Lower lobe of right lung (tissue), 2 donors: ENCODE measurements at regions not wholly inside any gene's neighbourhood (a gene's known extent, or its start where the extent isn't known, plus 50 kb on each side); places are given as distances from the start of the nearest gene placed in this dataset.
"Not testable (repeated sequence)": the region's sequence is repeated elsewhere in the genome, so short reads cannot be mapped to it uniquely, and the experiment has no call there.

Experiments used
- ATAC-seq, 2 donors: fragments of 200-7000 bp; cut with Tn5 transposase; one replicate each; pipeline ENCODE4 v1.9.1; 2020 to 2022; ENCODE audit warnings: mild to moderate bottlenecking in 2 of 2, moderate library complexity in 2 of 2
- DNase-seq: peaks from one replicate; pipeline ENCODE4 v3.0.0-alpha.2; 2020
- H3K27ac ChIP-seq: fragments of 200-600 bp; one replicate; pipeline ENCODE4 v1.8.0; 2022
- H3K27me3 ChIP-seq: fragments of 200-600 bp; one replicate; pipeline ENCODE4 v1.8.0; 2022; ENCODE audit warnings: low read depth
- H3K36me3 ChIP-seq: fragments of 200-600 bp; one replicate; pipeline ENCODE4 v1.8.0; 2022; ENCODE audit warnings: mild to moderate bottlenecking
- H3K4me1 ChIP-seq: fragments of 200-600 bp; one replicate; pipeline ENCODE4 v1.8.0; 2022
- H3K4me3 ChIP-seq: fragments of 200-600 bp; one replicate; pipeline ENCODE4 v1.8.0; 2022; ENCODE audit warnings: mild to moderate bottlenecking
- H3K9me3 ChIP-seq: fragments of 200-600 bp; one replicate; pipeline ENCODE4 v1.8.0; 2022
- CTCF ChIP-seq: fragments of 200-600 bp; IDR thresholded peaks from one replicate; pipeline ENCODE4 v1.8.0; 2022; ENCODE audit warnings: antibody characterized with exemption, mild to moderate bottlenecking
- intact Hi-C: fragments of 100-400 bp; cut with DNase I; formaldehyde crosslinking; loops from one replicate; pipeline ENCODE4 v1.11.0; 2022
- donor health status: DM: no; HTN: yes; CAD: no; lungs with severe emphysema.

- H3K9me3 ChIP-seq, H3K36me3 ChIP-seq, H3K4me1 ChIP-seq, H3K27me3 ChIP-seq, H3K4me3 ChIP-seq, DNase-seq, intact Hi-C loops: not testable (repeated sequence)
- peak overlapping the region; percentile 36 for H3K27ac ChIP-seq
- peak; percentile 67 for ATAC-seq
These were observed 205.1 kb downstream of the NPIPB11 start for GRCh38 chr16:29201296-29202024.

- ATAC-seq, intact Hi-C loops: not testable (repeated sequence)
These were observed 205.8 kb downstream of the NPIPB11 start for GRCh38 chr16:29200681-29201080.

GRCh38 chr16:29200135-29200601, 206.3 kb downstream of the NPIPB11 start:
- H3K4me3 ChIP-seq, intact Hi-C loops: not testable (repeated sequence)
- peak in 1 of 2 donors; percentile 34 for ATAC-seq

More at GRCh38 chr16:29200681-29201080, 205.8 kb downstream of the NPIPB11 start:
- not testable (repeated sequence) for H3K27ac ChIP-seq, H3K4me1 ChIP-seq, H3K4me3 ChIP-seq, H3K36me3 ChIP-seq, DNase-seq, H3K27me3 ChIP-seq, H3K9me3 ChIP-seq

GRCh38 chr16:29199626-29200025, 206.9 kb downstream of the NPIPB11 start:
- H3K9me3 ChIP-seq, intact Hi-C loops, H3K36me3 ChIP-seq, H3K4me3 ChIP-seq, DNase-seq, H3K27me3 ChIP-seq, H3K4me1 ChIP-seq: not testable (repeated sequence)
- ATAC-seq, result peak; percentile 13 to 28
- peak overlapping the region; percentile 46 for H3K27ac ChIP-seq

More at GRCh38 chr16:29200135-29200601, 206.3 kb downstream of the NPIPB11 start:
- not testable (repeated sequence) for DNase-seq, H3K27ac ChIP-seq, H3K27me3 ChIP-seq, H3K36me3 ChIP-seq, H3K9me3 ChIP-seq, H3K4me1 ChIP-seq

GRCh38 chr16:29198731-29199521, 207.6 kb downstream of the NPIPB11 start:
- intact Hi-C loops, result no loop called here
- Histone ChIP-seq H3K4me3 (no peak overlapping the region), H3K27me3 (no peaks in the 10 kb centered on the region), H3K36me3 (no peaks in the 10 kb centered on the region), H3K9me3 (no peaks in the 10 kb centered on the region), H3K4me1 (no peaks in the 10 kb centered on the region), H3K27ac (peak overlapping the region; percentile 46)
- peak; percentile 34 for DNase-seq
- TF ChIP-seq CTCF, result no peak
- ATAC-seq, result no peak

- DNase-seq, result no peak
- no peak for ATAC-seq
- H3K36me3 ChIP-seq, result no peaks in the 10 kb centered on the region
- H3K27me3 ChIP-seq, result no peaks in the 10 kb centered on the region
- intact Hi-C loops, result no loop called here
- TF ChIP-seq CTCF, result no peak
- no peak overlapping the region for H3K4me3 ChIP-seq
- H3K9me3 ChIP-seq, result no peaks in the 10 kb centered on the region
- no peaks in the 10 kb centered on the region for H3K4me1 ChIP-seq
- no peak overlapping the region for H3K27ac ChIP-seq
These were observed 208.3 kb downstream of the NPIPB11 start for GRCh38 chr16:29198231-29198630.

GRCh38 chr16:29197494-29198100, 208.9 kb downstream of the NPIPB11 start:
- ATAC-seq, H3K4me3 ChIP-seq: not testable (repeated sequence)

GRCh38 chr16:29196746-29197145, 209.8 kb downstream of the NPIPB11 start:
- H3K4me1 ChIP-seq, ATAC-seq, H3K27me3 ChIP-seq, H3K4me3 ChIP-seq, H3K27ac ChIP-seq, intact Hi-C loops, H3K36me3 ChIP-seq, DNase-seq, H3K9me3 ChIP-seq: not testable (repeated sequence)

More at GRCh38 chr16:29197494-29198100, 208.9 kb downstream of the NPIPB11 start:
- intact Hi-C loops, H3K4me1 ChIP-seq, H3K27me3 ChIP-seq, DNase-seq, H3K9me3 ChIP-seq, H3K36me3 ChIP-seq, H3K27ac ChIP-seq: not testable (repeated sequence)

GRCh38 chr16:29195116-29195872, 210.4 kb downstream of the LAT start:
- DNase-seq, H3K27me3 ChIP-seq, H3K4me3 ChIP-seq, intact Hi-C loops, ATAC-seq, H3K4me1 ChIP-seq, H3K36me3 ChIP-seq, H3K9me3 ChIP-seq: not testable (repeated sequence)
- H3K27ac ChIP-seq, result peak overlapping the region; percentile 36

- H3K4me3 ChIP-seq, H3K27me3 ChIP-seq, H3K4me1 ChIP-seq, intact Hi-C loops, ATAC-seq, H3K36me3 ChIP-seq, DNase-seq, H3K9me3 ChIP-seq: not testable (repeated sequence)
- H3K27ac ChIP-seq, result peak overlapping the region; percentile 36
These were observed 209.5 kb downstream of the LAT start for GRCh38 chr16:29194185-29194844.
